AG08396 (cell line): ENCODE measurements at regions not wholly inside any gene's neighbourhood (a gene's known extent, or its start where the extent isn't known, plus 50 kb on each side); places are given as distances from the start of the nearest gene placed in this dataset.

ENCODE experiments used
- DNase-seq: peaks from one replicate; pipeline ENCODE4 v3.0.0; 2012; ENCODE audit warnings: low spot score, mixed read lengths

GRCh38 chr15:81595752-81596151, 221.7 kb upstream of the TMC3 start:
- no peak for DNase-seq

- DNase-seq: no peak
Observed at GRCh38 chr15:81589671-81590070, 215.7 kb upstream of the TMC3 start.

- no peak for DNase-seq
Observed at GRCh38 chr15:81575436-81576123, 201.6 kb upstream of the TMC3 start.

- DNase-seq: no peak
Observed at GRCh38 chr15:81573098-81573746, 199.2 kb upstream of the TMC3 start.

- DNase-seq: no peak
Observed at GRCh38 chr15:81572190-81572589, 198.2 kb upstream of the TMC3 start.

GRCh38 chr15:81569286-81570080, 195.5 kb upstream of the TMC3 start:
- no peak for DNase-seq

- no peak for DNase-seq
Observed at GRCh38 chr15:81567924-81568323, 193.9 kb upstream of the TMC3 start.

GRCh38 chr15:81562986-81563385, 189.0 kb upstream of the TMC3 start:
- no peak for DNase-seq

- DNase-seq: no peak
Observed at GRCh38 chr15:81560405-81560804, 186.4 kb upstream of the TMC3 start.

GRCh38 chr15:81558056-81558455, 184.0 kb upstream of the TMC3 start:
- no peak for DNase-seq

GRCh38 chr15:81555346-81555745, 181.3 kb upstream of the TMC3 start:
- no peak for DNase-seq

- no peak for DNase-seq
Observed at GRCh38 chr15:81548365-81549130, 174.5 kb upstream of the TMC3 start.

- DNase-seq: no peak
Observed at GRCh38 chr15:81547521-81548132, 173.6 kb upstream of the TMC3 start.

- DNase-seq: no peak
Observed at GRCh38 chr15:81544385-81544784, 170.4 kb upstream of the TMC3 start.

- DNase-seq: no peak
Observed at GRCh38 chr15:81540909-81541308, 166.9 kb upstream of the TMC3 start.

- DNase-seq: no peak
Observed at GRCh38 chr15:81536356-81536755, 162.3 kb upstream of the TMC3 start.

GRCh38 chr15:81534124-81534523, 160.1 kb upstream of the TMC3 start:
- no peak for DNase-seq

- DNase-seq: no peak
Observed at GRCh38 chr15:81532001-81532400, 158.0 kb upstream of the TMC3 start.

GRCh38 chr15:81531109-81531592, 157.1 kb upstream of the TMC3 start:
- no peak for DNase-seq

GRCh38 chr15:81530271-81530691, 156.3 kb upstream of the TMC3 start:
- DNase-seq: no peak

GRCh38 chr15:81529481-81529880, 155.5 kb upstream of the TMC3 start:
- no peak for DNase-seq

- no peak for DNase-seq
Observed at GRCh38 chr15:81526029-81526428, 152.0 kb upstream of the TMC3 start.
